ENCODE measurements at regions not wholly inside any gene's neighbourhood (a gene's known extent, or its start where the extent isn't known, plus 50 kb on each side); places are given as distances from the start of the nearest gene placed in this dataset.

GRCh38 chr11:31995032-31995431 is 95.8 kb upstream of the RCN1 start (continued):
- no peak for TF ChIP-seq DACH1 (IDR thresholded peaks at IDR 0.05; ENCODE audit: partially characterized antibody)

GRCh38 chr11:31987118-31988005 is 103.5 kb upstream of the RCN1 start:
- Histone ChIP-seq H3K4me1 (replicated peaks in 1 of 2; ENCODE audit: control insufficient read depth in 2 of 2, insufficient read depth in 2 of 2, low read length in 2 of 2) (peaks cover 0 to 5% of the 10 kb centered on the region in 2 experiments; a peak in 1 of 5 replicates), H3K27me3 (ENCODE audit: control insufficient read depth in 2 of 2, insufficient read depth in 2 of 2, low read length in 2 of 2) (peaks cover 3 to 19% of the 10 kb centered on the region in 2 experiments; a peak in 3 of 5 replicates), H4K20me1 (replicated peaks; ENCODE audit: control insufficient read depth, insufficient read depth, low read length) (no peaks in the 10 kb centered on the region), H3K9me3 (replicated peaks; ENCODE audit: control insufficient read depth, insufficient read depth, low read depth, low read length) (no peaks in the 10 kb centered on the region), H3K9me1 (ENCODE audit: control insufficient read depth, insufficient read depth, low read length) (no peaks in the 10 kb centered on the region), H2AFZ (ENCODE audit: low read depth, low read length) (no peak overlapping the region), H3K9ac (ENCODE audit: insufficient read depth in 1 of 2, low read depth in 2 of 2, low read length in 2 of 2) (no peak overlapping the region), H3K4me2 (ENCODE audit: insufficient read depth, low read length) (no peak overlapping the region), H3K27ac (ENCODE audit: extremely low read depth, low read depth, low read length) (no peak overlapping the region), H3K4me3 (no peak overlapping the region), H3K79me2 (ENCODE audit: control insufficient read depth, insufficient read depth, low read length) (no peaks in the 10 kb centered on the region), H3K36me3 (ENCODE audit: control insufficient read depth, insufficient read depth, low read length) (no peaks in the 10 kb centered on the region)
- BruUV-seq (replicated peaks), result no TSS peak
- POLR2A ChIA-PET, result no interaction called here
- in situ Hi-C loops (cut with MboI) (no loop called here), intact Hi-C loops (cut with micrococcal nuclease) (no loop called here)
- no peak for ATAC-seq
- 9% methylated on average over 39 of the region's 64 CpGs for WGBS (ENCODE audit: insufficient coverage, low coverage, missing lambda C conversion rate)
- DNase-seq (ENCODE audit: extremely low read depth in 1 of 4, low spot score in 3 of 4), result no peak
- CTCF ChIA-PET (ENCODE audit: low intra/inter-chr PET ratio), result no interaction called here
- TF ChIP-seq YY1 (IDR thresholded peaks at IDR 0.05; ENCODE audit: borderline replicate concordance in 1 of 3, control insufficient read depth in 1 of 3, extremely low read depth in 1 of 3, insufficient read depth in 3 of 3, insufficient read length in 1 of 3, insufficient replicate concordance in 2 of 3, low read depth in 1 of 3, low read length in 2 of 3) (peak in 1 of 3 experiments; percentile 19), ZNF449 (CRISPR knock-in tag; IDR thresholded peaks at IDR 0.05) (no peak)
- FAIRE-seq, result no peak
